HUES48 (cell line): ENCODE measurements at regions not wholly inside any gene's neighbourhood (a gene's known extent, or its start where the extent isn't known, plus 50 kb on each side); places are given as distances from the start of the nearest gene placed in this dataset.
"Not testable (repeated sequence)": the region's sequence is repeated elsewhere in the genome, so short reads cannot be mapped to it uniquely, and the experiment has no call there.

Experiments
- H3K27ac ChIP-seq: one replicate; pipeline ENCODE4 v1.7.0; 2013; ENCODE audit warnings: low read depth, low read length, inconsistent platforms
- H3K27me3 ChIP-seq: 2 replicates; pipeline ENCODE4 v1.6.1; 2013; ENCODE audit warnings: mild to moderate bottlenecking, low read length; ENCODE audit not compliant: control insufficient read depth, insufficient read depth
- H3K36me3 ChIP-seq: 2 replicates; pipeline ENCODE4 v1.6.1; 2013; ENCODE audit warnings: low read length; ENCODE audit not compliant: control insufficient read depth, insufficient read depth
- H3K4me1 ChIP-seq: 2 replicates; pipeline ENCODE4 v1.6.1; 2013; ENCODE audit warnings: mild to moderate bottlenecking, low read length; ENCODE audit not compliant: control insufficient read depth, insufficient read depth
- H3K4me3 ChIP-seq: 2 replicates; pipeline ENCODE4 v1.5.1; 2013; ENCODE audit warnings: mild to moderate bottlenecking, low read depth, low read length
- H3K9ac ChIP-seq: 2 replicates; pipeline ENCODE4 v1.6.1; 2013; ENCODE audit warnings: mild to moderate bottlenecking, low read depth, low read length, moderate library complexity
- H3K9me3 ChIP-seq: 2 replicates; pipeline ENCODE4 v1.6.1; 2013; ENCODE audit warnings: low read length; ENCODE audit not compliant: control insufficient read depth, insufficient read depth

GRCh38 chr3:180448407-180448806 lies 153.6 kb upstream of the TTC14 start:
- not testable (repeated sequence) for H3K27ac ChIP-seq, H3K4me3 ChIP-seq, H3K9ac ChIP-seq, H3K4me1 ChIP-seq, H3K36me3 ChIP-seq, H3K27me3 ChIP-seq
- peaks cover 11% of the 10 kb centered on the region for H3K9me3 ChIP-seq

GRCh38 chr3:180457225-180457624 lies 144.7 kb upstream of the TTC14 start:
- Histone ChIP-seq H3K27me3 (no peaks in the 10 kb centered on the region), H3K4me3 (no peak overlapping the region), H3K9me3 (no peaks in the 10 kb centered on the region), H3K27ac (no peak overlapping the region), H3K36me3 (no peaks in the 10 kb centered on the region), H3K9ac (no peak overlapping the region), H3K4me1 (no peaks in the 10 kb centered on the region)

GRCh38 chr3:180466401-180467011 lies 135.5 kb upstream of the TTC14 start:
- H3K9me3 ChIP-seq: no peaks in the 10 kb centered on the region
- H3K27me3 ChIP-seq: no peaks in the 10 kb centered on the region
- no peaks in the 10 kb centered on the region for H3K4me1 ChIP-seq
- no peak overlapping the region for H3K27ac ChIP-seq
- no peak overlapping the region for H3K9ac ChIP-seq
- no peak overlapping the region for H3K4me3 ChIP-seq
- H3K36me3 ChIP-seq: no peaks in the 10 kb centered on the region

DNA sequence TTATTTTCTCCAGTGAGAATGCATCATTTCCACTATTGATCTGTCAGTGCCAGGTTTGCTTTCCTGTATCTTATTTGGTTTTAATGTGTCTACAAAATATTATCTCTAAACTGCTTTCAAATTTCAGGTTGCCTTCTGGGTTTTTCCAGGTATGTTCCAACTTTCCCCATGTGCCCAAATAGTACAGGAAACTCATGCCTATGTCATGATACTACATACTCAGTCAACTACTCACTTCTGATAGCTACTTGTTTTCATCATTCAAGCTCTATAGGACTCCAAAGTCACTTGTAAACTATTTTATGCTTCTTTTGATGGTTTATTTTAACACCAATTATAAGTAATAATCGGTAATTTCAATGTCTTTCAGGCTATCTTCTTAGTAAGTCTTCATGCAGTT lies 134.8 kb upstream of the TTC14 start:
- H3K4me1 ChIP-seq: no peaks in the 10 kb centered on the region
- H3K4me3 ChIP-seq: no peak overlapping the region
- H3K27ac ChIP-seq: no peak overlapping the region
- no peaks in the 10 kb centered on the region for H3K27me3 ChIP-seq
- H3K9me3 ChIP-seq: no peaks in the 10 kb centered on the region
- no peaks in the 10 kb centered on the region for H3K36me3 ChIP-seq
- H3K9ac ChIP-seq: no peak overlapping the region

GRCh38 chr3:180469149-180469548 lies 132.8 kb upstream of the TTC14 start:
- Histone ChIP-seq H3K36me3 (no peaks in the 10 kb centered on the region), H3K9ac (no peak overlapping the region), H3K27ac (no peak overlapping the region), H3K27me3 (no peaks in the 10 kb centered on the region), H3K4me1 (no peaks in the 10 kb centered on the region), H3K9me3 (no peaks in the 10 kb centered on the region), H3K4me3 (no peak overlapping the region)

DNA sequence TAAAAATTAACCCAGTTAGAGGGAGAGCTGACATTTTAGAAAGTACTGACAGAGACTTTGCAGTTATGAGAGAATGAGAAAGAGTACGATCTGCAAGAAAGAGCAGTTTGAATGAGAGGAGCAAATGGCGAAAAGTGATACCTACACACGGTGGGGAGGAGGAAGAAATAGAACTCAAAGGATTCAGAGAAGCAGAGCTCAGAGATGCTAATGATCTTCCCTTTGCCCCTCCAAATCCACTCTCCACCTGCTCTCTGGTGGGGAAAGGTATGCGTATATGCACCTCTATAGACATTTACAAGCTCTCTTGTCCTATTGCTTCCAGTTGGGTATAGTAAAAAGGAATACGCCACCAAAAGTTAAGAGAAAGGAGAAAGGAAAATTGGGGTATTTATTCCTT lies 123.3 kb upstream of the TTC14 start:
- Histone ChIP-seq H3K9ac (no peak overlapping the region), H3K4me3 (no peak overlapping the region), H3K36me3 (no peaks in the 10 kb centered on the region), H3K27me3 (no peaks in the 10 kb centered on the region), H3K27ac (no peak overlapping the region), H3K4me1 (peaks cover 6% of the 10 kb centered on the region; the same call in 1 of the 2 replicates), H3K9me3 (no peaks in the 10 kb centered on the region)

DNA sequence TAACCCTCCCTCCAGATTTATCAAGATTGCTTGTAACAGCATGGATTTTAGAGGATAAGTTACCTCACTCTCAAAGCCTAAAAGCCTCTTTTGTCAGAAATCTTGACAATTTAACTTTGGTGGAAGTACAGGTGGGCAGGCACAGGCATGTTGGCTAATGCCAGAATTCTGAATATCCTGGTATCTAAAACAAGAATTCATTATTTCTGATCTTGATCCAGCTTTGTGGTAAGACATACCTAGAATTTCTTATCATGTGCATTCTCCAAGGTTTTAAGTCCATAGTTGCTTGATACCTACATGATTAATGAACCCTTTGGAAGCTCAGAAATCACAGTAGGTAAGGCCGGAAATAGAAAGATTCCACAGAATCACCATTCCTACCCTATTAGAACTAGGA lies 109.9 kb upstream of the TTC14 start:
- Histone ChIP-seq H3K27me3 (no peaks in the 10 kb centered on the region), H3K4me3 (no peak overlapping the region), H3K9me3 (no peaks in the 10 kb centered on the region), H3K36me3 (no peaks in the 10 kb centered on the region), H3K4me1 (no peaks in the 10 kb centered on the region), H3K9ac (no peak overlapping the region), H3K27ac (no peak overlapping the region)

DNA sequence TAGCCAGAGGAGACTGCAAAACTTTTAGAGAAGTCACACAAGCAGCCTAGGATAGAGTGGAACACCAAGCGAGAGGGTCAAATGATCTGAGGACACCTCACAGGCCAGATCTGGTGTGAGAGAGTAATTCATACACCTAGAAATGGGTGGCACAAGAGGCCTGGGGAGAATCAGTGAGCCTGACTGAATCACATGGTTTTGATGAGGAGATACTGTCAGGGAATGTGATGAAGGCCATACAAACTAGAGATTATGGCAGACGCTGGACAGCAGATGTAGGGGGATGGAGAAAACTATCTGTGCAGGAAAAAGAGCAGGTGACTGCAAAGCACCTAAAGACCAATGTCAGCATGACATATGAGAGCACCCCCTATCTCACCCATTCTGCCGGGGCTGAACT lies 105.0 kb upstream of the TTC14 start:
- Histone ChIP-seq H3K4me3 (no peak overlapping the region), H3K9ac (no peak overlapping the region), H3K27ac (no peak overlapping the region), H3K4me1 (no peaks in the 10 kb centered on the region), H3K36me3 (no peaks in the 10 kb centered on the region), H3K9me3 (no peaks in the 10 kb centered on the region), H3K27me3 (no peaks in the 10 kb centered on the region)

DNA sequence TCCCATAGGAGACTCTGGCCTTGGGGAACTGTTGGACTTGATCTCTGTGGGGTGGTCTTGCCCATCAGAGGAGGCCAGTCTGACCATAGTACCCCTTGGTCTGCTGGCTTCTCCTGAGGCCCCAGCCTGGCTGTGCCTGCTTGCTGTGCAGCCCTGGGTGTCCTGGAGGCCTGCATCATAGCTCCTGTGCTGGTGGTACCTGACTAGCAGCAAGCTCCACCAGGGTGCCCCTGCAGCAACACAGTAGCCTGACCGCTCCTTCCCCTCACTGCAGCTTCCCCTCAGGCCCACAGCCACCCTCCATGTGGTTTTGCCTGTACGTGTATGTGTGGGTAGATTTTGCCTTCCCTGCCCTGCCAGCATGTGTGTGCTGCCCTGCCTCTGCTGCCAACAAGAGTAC lies 85.6 kb upstream of the TTC14 start:
- H3K9me3 ChIP-seq: no peaks in the 10 kb centered on the region
- H3K27me3 ChIP-seq: no peaks in the 10 kb centered on the region
- H3K9ac ChIP-seq: no peak overlapping the region
- H3K4me3 ChIP-seq: no peak overlapping the region
- H3K4me1 ChIP-seq: no peaks in the 10 kb centered on the region
- no peak overlapping the region for H3K27ac ChIP-seq
- no peaks in the 10 kb centered on the region for H3K36me3 ChIP-seq

GRCh38 chr3:180523040-180523439 lies 78.9 kb upstream of the TTC14 start:
- no peaks in the 10 kb centered on the region for H3K4me1 ChIP-seq
- H3K36me3 ChIP-seq: no peaks in the 10 kb centered on the region
- H3K4me3 ChIP-seq: no peak overlapping the region
- H3K27ac ChIP-seq: no peak overlapping the region
- peaks cover 4% of the 10 kb centered on the region; the same call in 1 of the 2 replicates for H3K9me3 ChIP-seq
- no peak overlapping the region for H3K9ac ChIP-seq
- H3K27me3 ChIP-seq: no peaks in the 10 kb centered on the region

DNA sequence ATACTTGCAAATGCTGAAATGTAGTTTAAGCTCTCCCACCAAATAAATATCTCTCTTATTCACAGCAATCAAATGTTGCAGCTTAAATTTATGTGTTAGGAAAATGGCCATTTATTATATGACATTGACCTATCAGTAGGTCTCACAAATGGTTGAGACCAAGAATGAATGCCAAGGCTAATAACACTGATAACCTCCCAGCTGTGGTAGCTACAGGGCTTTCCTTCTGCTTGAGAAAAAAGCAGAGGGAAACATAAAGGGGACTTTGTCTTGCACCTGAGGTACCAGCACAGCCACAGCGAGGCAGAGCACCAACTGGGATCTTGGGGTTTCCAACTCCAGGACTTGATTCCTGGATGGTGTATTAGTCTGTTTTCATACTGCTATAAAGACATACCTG lies 73.1 kb upstream of the TTC14 start:
- H3K27me3 ChIP-seq: no peaks in the 10 kb centered on the region

GRCh38 chr3:180529778-180530177 lies 72.2 kb upstream of the TTC14 start:
- Histone ChIP-seq H3K4me1 (no peaks in the 10 kb centered on the region), H3K9me3 (peaks cover 4% of the 10 kb centered on the region; the same call in 1 of the 2 replicates), H3K4me3 (no peak overlapping the region), H3K36me3 (no peaks in the 10 kb centered on the region), H3K9ac (no peak overlapping the region), H3K27me3 (no peaks in the 10 kb centered on the region), H3K27ac (no peak overlapping the region)

More for the DNA sequence above, 73.1 kb upstream of the TTC14 start:
- no peak overlapping the region for H3K9ac ChIP-seq
- H3K9me3 ChIP-seq: peaks cover 4% of the 10 kb centered on the region; the same call in 1 of the 2 replicates
- H3K36me3 ChIP-seq: no peaks in the 10 kb centered on the region
- H3K4me3 ChIP-seq: no peak overlapping the region
- no peak overlapping the region for H3K27ac ChIP-seq
- H3K4me1 ChIP-seq: no peaks in the 10 kb centered on the region
